GM12878 (cell line): ENCODE measurements at regions not wholly inside any gene's neighbourhood (a gene's known extent, or its start where the extent isn't known, plus 50 kb on each side); places are given as distances from the start of the nearest gene placed in this dataset.

ENCODE experiments used
- ATAC-seq: fragments of 200-7000 bp; cut with Tn5 transposase; 3 replicates; pipeline ENCODE4 v1.9.1; 2020; ENCODE audit warnings: mild to moderate bottlenecking, moderate library complexity
- BruUV-seq: library from RNA; stranded (reverse); fragments of 400-500 nt; replicated peaks from 2 replicates; lab custom pipeline; 2021; lab: Mats Ljungman, UMichigan
- CTCF ChIA-PET: fragments of 300-600 bp; sonication (Branson Sonifier 250); formaldehyde crosslinking; extraction: SDS; loops from one replicate; lab custom pipeline; 2021; ENCODE audit warnings: inconsistent platforms; lab: Yijun Ruan, JAX
- POLR2A ChIA-PET: fragments of 350-600 bp; formaldehyde crosslinking; extraction: SDS; loops from one replicate; lab custom pipeline; 2021; ENCODE audit warnings: inconsistent platforms; lab: Charles Lee
- RAD21 ChIA-PET: fragments of 300-600 bp; sonication (Branson Sonifier 250); formaldehyde crosslinking; loops from one replicate; lab custom pipeline; 2023; ENCODE audit warnings: antibody characterized with exemption; ENCODE audit not compliant: unreplicated experiment; lab: Charles Lee
- SMC1A ChIA-PET: fragments of 300-600 bp; sonication (Branson Sonifier 250); formaldehyde crosslinking; loops from one replicate; lab custom pipeline; 2023; ENCODE audit not compliant: unreplicated experiment, uncharacterized antibody; lab: Charles Lee
- DNase-seq: peaks from one replicate; pipeline ENCODE4 v3.0.0-alpha.2; 2011; ENCODE audit warnings: low read depth, low spot score
- FAIRE-seq: peaks from 3 replicates; lab custom pipeline; 2011; peaks lifted over from hg19 to GRCh38; lab: Jason Lieb, UNC
- H2AFZ ChIP-seq: 2 replicates; pipeline ENCODE4 v1.6.0; 2011; ENCODE audit warnings: low read depth, low read length, control low read depth; ENCODE audit not compliant: control insufficient read depth
- H3K27ac ChIP-seq: 2 replicates; pipeline ENCODE4 v1.5.1; 2011; ENCODE audit warnings: control low read depth; ENCODE audit not compliant: control insufficient read depth, insufficient read depth
- H3K27me3 ChIP-seq, 2 experiments: replicated peaks in 1 of 2; 2 replicates each; pipeline versions ENCODE4 v1.6.0 to v1.6.1; 2011; ENCODE audit warnings: low read length in 1 of 2; ENCODE audit not compliant: control insufficient read depth in 2 of 2, insufficient read depth in 2 of 2
- H3K36me3 ChIP-seq, 2 experiments: 2 replicates each; pipeline ENCODE4 v1.5.1; 2011; ENCODE audit warnings: low read length in 1 of 2; ENCODE audit not compliant: control insufficient read depth in 2 of 2, insufficient read depth in 2 of 2
- H3K4me1 ChIP-seq: 2 replicates; pipeline ENCODE4 v1.6.1; 2011; ENCODE audit warnings: mild to moderate bottlenecking, low read length, moderate library complexity, mixed read lengths; ENCODE audit not compliant: control insufficient read depth, insufficient read depth
- H3K4me2 ChIP-seq: 2 replicates; pipeline ENCODE4 v1.6.0; 2011; ENCODE audit warnings: control low read depth; ENCODE audit not compliant: control insufficient read depth, insufficient read depth
- H3K4me3 ChIP-seq: fragments of 200-600 bp; sonication (generic); 2 replicates; pipeline ENCODE4 v1.5.1; 2016
- H3K79me2 ChIP-seq: 2 replicates; pipeline ENCODE4 v1.6.0; 2011; ENCODE audit warnings: low read length; ENCODE audit not compliant: control insufficient read depth, insufficient read depth
- H3K9ac ChIP-seq: 2 replicates; pipeline ENCODE4 v1.8.0; 2011; ENCODE audit warnings: low read length, control low read depth, mixed read lengths; ENCODE audit not compliant: control insufficient read depth, insufficient read depth
- H3K9me3 ChIP-seq: replicated peaks from 3 replicates; pipeline ENCODE4 v1.5.1; 2011; ENCODE audit warnings: mild to moderate bottlenecking, low read length; ENCODE audit not compliant: control insufficient read depth, insufficient read depth
- H4K20me1 ChIP-seq: 2 replicates; pipeline ENCODE4 v1.6.0; 2011; ENCODE audit not compliant: control insufficient read depth, insufficient read depth
- EZH2 ChIP-seq: IDR thresholded peaks from 2 replicates; pipeline ENCODE4 v1.6.1; 2012; ENCODE audit warnings: low read depth, mild to moderate bottlenecking, control low read depth, inconsistent platforms, low read length, borderline replicate concordance; ENCODE audit not compliant: control insufficient read depth
- GABPA ChIP-seq: IDR thresholded peaks from 2 replicates; pipeline ENCODE4 v1.6.1; 2014; ENCODE audit warnings: antibody characterized with exemption, low read depth, mild to moderate bottlenecking, inconsistent platforms
- HDAC2 ChIP-seq: fragments of 200-600 bp; sonication (generic); IDR thresholded peaks from 2 replicates; pipeline ENCODE4 v1.6.1; 2017
- IKZF1 ChIP-seq: fragments of 450-650 bp; conservative IDR thresholded peaks from 2 replicates; pipeline ENCODE4 v1.6.1; 2017; ENCODE audit warnings: antibody characterized with exemption, mild to moderate bottlenecking
- RAD21 ChIP-seq: IDR thresholded peaks from 2 replicates; pipeline ENCODE4 v1.6.1; 2011; ENCODE audit warnings: mild to moderate bottlenecking, low read depth, low read length, moderate library complexity; ENCODE audit not compliant: insufficient read depth
- SMARCA5 ChIP-seq: fragments of 450-650 bp; IDR thresholded peaks from 2 replicates; pipeline ENCODE4 v1.6.1; 2017; ENCODE audit warnings: mild to moderate bottlenecking
- TBL1XR1 ChIP-seq: IDR thresholded peaks from 2 replicates; pipeline ENCODE4 v1.6.1; 2012; ENCODE audit warnings: low read depth, low read length, improper control_type of control experiment
- USF1 ChIP-seq: IDR thresholded peaks from 2 replicates; pipeline ENCODE4 v1.6.1; 2011; ENCODE audit warnings: borderline replicate concordance, low read depth, mild to moderate bottlenecking, moderate library complexity, mixed read lengths, low read length; ENCODE audit not compliant: insufficient read depth; ENCODE audit errors: extremely low read length
- WGBS: methylation state at CpG from one replicate; pipeline ENCODE4 v1.1.6; 2016; ENCODE audit warnings: low lambda C conversion rate; ENCODE audit not compliant: insufficient replicate concordance, insufficient coverage; ENCODE audit errors: missing lambda C conversion rate; 5-methylcytosine and 5-hydroxymethylcytosine counted together
- in situ Hi-C: fragments of 300-500 bp; cut with MboI; formaldehyde crosslinking; loops from 9 replicates; pipeline ENCODE4 v1.14.3; 2018; ENCODE audit warnings: mixed read lengths
- intact Hi-C: fragments of 100-400 bp; cut with micrococcal nuclease; formaldehyde crosslinking; loops from one replicate; pipeline ENCODE4 v1.14.2; 2022; ENCODE audit not compliant: unreplicated experiment
- TF ChIP-seq, protein P1 (sequence below): IDR thresholded peaks from 2 replicates; pipeline ENCODE4 v1.6.1; 2011; ENCODE audit warnings: low read depth, low read length, improper control_type of control experiment, borderline replicate concordance

DNA sequence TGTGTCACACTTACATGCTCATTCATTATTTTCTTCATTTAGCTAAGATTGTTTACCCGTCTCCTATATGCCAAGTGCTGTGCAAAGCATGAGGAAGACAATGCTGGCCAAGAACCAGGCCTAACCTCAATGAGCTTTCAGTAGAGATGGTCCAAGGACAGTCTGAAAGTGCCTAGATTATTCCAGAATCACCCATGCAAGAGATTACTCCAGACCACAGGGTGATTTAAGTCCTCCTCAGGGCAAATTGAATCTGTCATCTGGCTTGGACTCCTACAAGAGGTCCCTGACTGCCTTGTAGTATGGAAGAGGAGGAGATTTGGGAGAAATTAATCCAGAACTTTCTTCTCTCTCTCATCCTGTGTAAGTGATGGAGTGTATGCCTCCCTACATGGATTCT is 99.4 kb upstream of the NDP start (continued):
- TF ChIP-seq IKZF1, result no peak

- Histone ChIP-seq H3K9me3 (no peaks in the 10 kb centered on the region), H3K27ac (no peak overlapping the region), H2AFZ (no peak overlapping the region), H3K79me2 (no peaks in the 10 kb centered on the region), H3K4me2 (no peak overlapping the region), H3K36me3 (no peaks in the 10 kb centered on the region), H3K4me3 (no peak overlapping the region), H3K27me3 (no peaks in the 10 kb centered on the region), H3K4me1 (no peaks in the 10 kb centered on the region), H3K9ac (no peak overlapping the region), H4K20me1 (no peaks in the 10 kb centered on the region)
- ChIA-PET CTCF (no interaction called here), SMC1A (no interaction called here), POLR2A (no interaction called here), RAD21 (no interaction called here)
- TF ChIP-seq TBL1XR1, result no peak
- no peak for TF ChIP-seq HDAC2
- TF ChIP-seq GABPA, result no peak
- TF ChIP-seq, protein P1, sequence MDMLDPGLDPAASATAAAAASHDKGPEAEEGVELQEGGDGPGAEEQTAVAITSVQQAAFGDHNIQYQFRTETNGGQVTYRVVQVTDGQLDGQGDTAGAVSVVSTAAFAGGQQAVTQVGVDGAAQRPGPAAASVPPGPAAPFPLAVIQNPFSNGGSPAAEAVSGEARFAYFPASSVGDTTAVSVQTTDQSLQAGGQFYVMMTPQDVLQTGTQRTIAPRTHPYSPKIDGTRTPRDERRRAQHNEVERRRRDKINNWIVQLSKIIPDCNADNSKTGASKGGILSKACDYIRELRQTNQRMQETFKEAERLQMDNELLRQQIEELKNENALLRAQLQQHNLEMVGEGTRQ, result no peak
- TF ChIP-seq SMARCA5, result no peak
- TF ChIP-seq RAD21, result no peak
- TF ChIP-seq USF1, result no peak
- no peak for TF ChIP-seq EZH2
- intact Hi-C loops, result no loop called here
- ATAC-seq (no peak), DNase-seq (no peak), FAIRE-seq (no peak)
- in situ Hi-C loops, result no loop called here
- 0% methylated on average over 2 of the region's 2 CpGs for WGBS
- BruUV-seq, result no TSS peak
Measured at GRCh38 chrX:44071847-44072551, 98.8 kb upstream of the NDP start.
